HUES6 (cell line): ENCODE measurements at regions not wholly inside any gene's neighbourhood (a gene's known extent, or its start where the extent isn't known, plus 50 kb on each side); places are given as distances from the start of the nearest gene placed in this dataset.
A peak's percentile ranks its signal among the peaks of the same experiment; 100 is the strongest.

Experiments
- H3K27ac ChIP-seq: 2 replicates; pipeline ENCODE4 v1.7.0; 2013; ENCODE audit warnings: low read depth, mild to moderate bottlenecking, low read length, inconsistent platforms
- H3K27me3 ChIP-seq: 2 replicates; pipeline ENCODE4 v1.6.1; 2013; ENCODE audit warnings: low read length; ENCODE audit not compliant: control insufficient read depth, insufficient read depth
- H3K36me3 ChIP-seq: 2 replicates; pipeline ENCODE4 v1.6.1; 2013; ENCODE audit warnings: low read length; ENCODE audit not compliant: control insufficient read depth, insufficient read depth
- H3K4me1 ChIP-seq: 2 replicates; pipeline ENCODE4 v1.6.1; 2013; ENCODE audit warnings: low read length; ENCODE audit not compliant: control insufficient read depth, insufficient read depth
- H3K4me3 ChIP-seq: 2 replicates; pipeline ENCODE4 v1.5.1; 2013; ENCODE audit warnings: low read depth, low read length
- H3K9ac ChIP-seq: one replicate; pipeline ENCODE4 v1.6.1; 2013; ENCODE audit warnings: mild to moderate bottlenecking, low read length
- H3K9me3 ChIP-seq: 2 replicates; pipeline ENCODE4 v1.6.1; 2013; ENCODE audit warnings: low read depth, low read length; ENCODE audit not compliant: control insufficient read depth, insufficient read depth

DNA sequence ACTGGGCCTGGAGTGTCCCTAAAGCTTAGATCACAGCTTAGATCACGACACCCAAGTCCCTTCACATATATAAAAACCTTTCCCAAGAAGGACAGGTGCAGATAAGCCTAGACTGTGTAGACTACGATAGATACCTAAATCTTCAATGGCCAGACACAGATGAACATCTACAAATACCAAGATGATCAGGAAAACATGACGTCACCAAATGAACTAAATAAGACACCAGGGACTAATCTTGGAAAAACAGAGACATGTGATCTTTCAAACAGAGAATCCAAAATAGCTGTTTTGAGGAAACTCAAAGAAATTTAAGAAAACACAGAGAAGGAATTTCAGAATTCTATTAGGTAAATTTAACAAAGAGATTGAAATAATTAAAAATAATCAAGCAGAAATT, 1082.6 kb upstream of the PHF14 start:
- H3K4me3 ChIP-seq = no peak overlapping the region
- H3K36me3 ChIP-seq = no peaks in the 10 kb centered on the region
- H3K4me1 ChIP-seq = peaks cover 8% of the 10 kb centered on the region; the same call in 1 of the 2 replicates
- H3K27me3 ChIP-seq = no peaks in the 10 kb centered on the region
- no peak overlapping the region for H3K27ac ChIP-seq
- no peaks in the 10 kb centered on the region; the same call in 1 of the 2 replicates for H3K9me3 ChIP-seq
- no peak overlapping the region for H3K9ac ChIP-seq

DNA sequence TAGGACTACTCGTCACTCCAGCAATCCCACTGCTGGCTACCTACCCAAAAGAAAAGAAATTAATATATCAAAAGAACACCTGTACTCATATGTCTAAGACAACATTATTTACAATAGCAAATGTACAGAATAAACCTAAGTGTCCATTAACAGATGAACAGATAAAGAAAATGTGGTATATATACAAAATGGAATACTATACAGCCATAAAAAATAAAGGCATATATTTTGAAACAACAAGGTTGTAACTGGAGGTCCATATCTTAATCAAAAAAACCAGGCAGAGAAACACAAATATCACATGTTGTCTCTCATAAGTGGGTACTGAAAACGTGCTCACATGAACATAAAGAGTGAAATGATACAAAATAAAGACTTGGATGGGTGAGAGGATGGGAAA, 1073.3 kb upstream of the PHF14 start:
- Histone ChIP-seq H3K36me3 (no peaks in the 10 kb centered on the region), H3K9me3 (peaks cover 6% of the 10 kb centered on the region; the same call in 1 of the 2 replicates), H3K27me3 (no peaks in the 10 kb centered on the region), H3K4me3 (no peak overlapping the region), H3K9ac (no peak overlapping the region), H3K27ac (no peak overlapping the region), H3K4me1 (no peaks in the 10 kb centered on the region)

DNA sequence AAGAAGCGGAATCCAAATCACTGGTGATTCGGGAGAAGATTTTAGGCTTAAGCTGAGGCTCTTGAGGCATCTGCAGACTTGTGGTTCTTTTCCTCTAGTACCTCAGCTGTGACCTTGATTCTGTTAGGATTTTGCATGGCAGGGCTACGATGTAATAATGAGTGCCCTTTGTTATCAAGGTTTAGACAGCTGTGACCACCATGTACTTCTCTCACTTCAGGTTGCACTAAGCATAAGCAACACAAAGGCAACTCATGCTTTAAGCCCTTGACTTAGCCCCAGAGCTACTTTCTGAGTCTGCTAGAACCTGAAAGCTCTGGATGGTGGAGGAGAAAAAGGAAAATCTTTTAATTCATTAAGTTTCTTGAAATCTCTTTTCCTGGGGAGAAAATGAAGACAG, 1052.3 kb upstream of the PHF14 start:
- Histone ChIP-seq H3K4me3 (no peak overlapping the region), H3K27ac (no peak overlapping the region)

DNA sequence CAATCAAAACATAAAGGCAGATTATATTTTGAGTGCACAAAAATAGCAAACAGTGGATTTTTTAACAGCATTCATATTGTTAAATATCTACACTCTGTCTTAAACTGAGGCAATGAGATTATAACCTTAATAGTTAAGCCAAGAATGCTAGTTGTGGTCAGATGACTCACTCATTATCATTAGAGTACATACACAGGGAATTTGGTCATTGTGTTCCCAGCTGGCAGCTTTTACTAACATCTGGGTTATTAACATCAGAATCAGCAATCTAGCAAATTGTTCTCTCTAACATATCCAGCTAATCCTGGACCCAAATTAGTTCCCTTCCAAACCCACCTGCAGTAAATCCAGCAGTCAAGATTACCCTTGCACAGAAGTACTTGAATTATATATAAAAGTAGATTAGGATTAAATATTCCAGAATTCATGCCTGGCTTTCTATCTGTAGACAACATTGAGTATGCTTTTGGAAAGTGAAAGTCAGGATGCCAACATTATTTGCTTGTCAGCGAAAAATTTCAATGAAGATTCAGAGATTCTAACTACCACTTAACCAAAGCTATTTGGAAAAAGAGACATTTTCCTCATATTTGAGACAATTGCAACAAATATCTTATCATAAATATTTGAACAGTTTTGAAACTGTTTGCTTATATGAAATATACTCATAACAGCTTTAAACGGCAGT, 1035.6 kb upstream of the PHF14 start:
- no peak overlapping the region for H3K9ac ChIP-seq
- H3K4me1 ChIP-seq = peaks cover 20% of the 10 kb centered on the region; the same call in 1 of the 2 replicates

More for the DNA sequence above, 1052.3 kb upstream of the PHF14 start:
- no peaks in the 10 kb centered on the region for H3K27me3 ChIP-seq
- no peaks in the 10 kb centered on the region for H3K36me3 ChIP-seq
- no peak overlapping the region for H3K9ac ChIP-seq
- H3K9me3 ChIP-seq = no peaks in the 10 kb centered on the region
- no peaks in the 10 kb centered on the region for H3K4me1 ChIP-seq

DNA sequence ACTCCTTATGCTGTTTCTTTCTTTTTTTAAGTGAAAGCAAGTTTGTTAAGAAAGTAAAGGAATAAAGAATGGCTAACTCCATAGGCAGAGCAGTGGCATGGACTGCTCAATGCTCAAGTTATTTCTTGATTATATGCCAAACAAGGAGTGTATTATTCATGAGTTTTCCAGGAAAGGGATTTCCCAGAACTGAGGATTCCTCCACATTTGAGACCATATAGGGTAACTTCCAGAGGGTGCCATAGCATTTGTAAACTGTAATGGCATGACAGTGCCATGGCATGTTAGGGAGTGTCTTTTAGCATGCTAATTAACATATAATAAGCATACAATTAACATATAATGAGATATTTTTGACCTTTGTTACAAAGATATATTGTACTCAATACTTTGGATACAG, 1034.5 kb upstream of the PHF14 start:
- no peaks in the 10 kb centered on the region for H3K9me3 ChIP-seq
- no peak overlapping the region for H3K9ac ChIP-seq
- no peaks in the 10 kb centered on the region for H3K36me3 ChIP-seq
- peaks cover 20% of the 10 kb centered on the region; the same call in 1 of the 2 replicates for H3K4me1 ChIP-seq
- no peaks in the 10 kb centered on the region for H3K27me3 ChIP-seq
- H3K4me3 ChIP-seq = no peak overlapping the region
- peak overlapping the region; percentile 58 for H3K27ac ChIP-seq

More for the DNA sequence above, 1035.6 kb upstream of the PHF14 start:
- peak overlapping the region; percentile 58; the same call in 1 of the 2 replicates for H3K27ac ChIP-seq
- H3K4me3 ChIP-seq = no peak overlapping the region
- no peaks in the 10 kb centered on the region for H3K27me3 ChIP-seq
- H3K9me3 ChIP-seq = no peaks in the 10 kb centered on the region
- no peaks in the 10 kb centered on the region for H3K36me3 ChIP-seq

DNA sequence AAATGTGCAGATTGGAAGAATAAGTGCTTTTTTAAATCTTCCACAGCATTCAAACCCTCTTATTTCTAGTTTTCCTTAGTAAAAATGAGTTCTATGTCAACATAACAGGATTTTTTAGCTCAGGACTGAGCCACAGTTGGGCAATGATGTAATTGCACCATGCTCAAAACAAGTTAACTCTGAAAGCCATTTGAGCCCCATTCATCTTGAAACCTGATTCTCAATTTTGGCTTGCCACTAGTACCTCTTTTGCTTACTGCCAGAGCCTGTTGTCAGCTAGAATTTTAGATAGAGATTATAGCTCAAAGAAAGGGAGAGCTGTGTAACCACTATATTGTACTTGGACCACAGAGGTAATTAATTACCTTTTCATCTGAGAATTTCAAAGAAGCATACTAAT, 1028.5 kb upstream of the PHF14 start:
- H3K9me3 ChIP-seq = no peaks in the 10 kb centered on the region
- peaks cover 14% of the 10 kb centered on the region for H3K4me1 ChIP-seq
- no peaks in the 10 kb centered on the region for H3K27me3 ChIP-seq
- no peak overlapping the region; the same call in 1 of the 2 replicates for H3K27ac ChIP-seq
- no peak overlapping the region for H3K9ac ChIP-seq
- H3K36me3 ChIP-seq = no peaks in the 10 kb centered on the region
- H3K4me3 ChIP-seq = no peak overlapping the region

DNA sequence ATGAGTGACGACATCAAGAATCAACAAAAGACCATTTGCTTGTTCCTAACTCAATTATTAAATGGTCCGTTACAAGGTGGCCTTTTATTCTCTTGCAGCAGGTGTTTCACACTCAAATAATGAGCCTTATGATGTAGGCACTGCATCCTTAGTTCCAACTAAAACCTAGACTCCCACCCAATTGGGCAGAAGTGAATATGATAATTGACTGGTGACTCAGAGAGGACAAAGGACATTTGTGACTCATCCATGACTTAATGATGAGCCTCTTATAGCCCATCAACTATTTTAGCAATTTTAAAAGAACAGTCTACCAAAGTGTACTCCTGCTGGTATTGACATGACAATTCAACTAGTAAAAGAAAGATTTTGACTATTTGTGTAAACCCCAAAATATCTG, 1027.8 kb upstream of the PHF14 start:
- H3K36me3 ChIP-seq = no peaks in the 10 kb centered on the region
- H3K9ac ChIP-seq = no peak overlapping the region
- H3K27ac ChIP-seq = no peak overlapping the region; the same call in 1 of the 2 replicates
- H3K27me3 ChIP-seq = no peaks in the 10 kb centered on the region
- no peak overlapping the region for H3K4me3 ChIP-seq
- no peaks in the 10 kb centered on the region for H3K9me3 ChIP-seq
- peaks cover 14% of the 10 kb centered on the region for H3K4me1 ChIP-seq

DNA sequence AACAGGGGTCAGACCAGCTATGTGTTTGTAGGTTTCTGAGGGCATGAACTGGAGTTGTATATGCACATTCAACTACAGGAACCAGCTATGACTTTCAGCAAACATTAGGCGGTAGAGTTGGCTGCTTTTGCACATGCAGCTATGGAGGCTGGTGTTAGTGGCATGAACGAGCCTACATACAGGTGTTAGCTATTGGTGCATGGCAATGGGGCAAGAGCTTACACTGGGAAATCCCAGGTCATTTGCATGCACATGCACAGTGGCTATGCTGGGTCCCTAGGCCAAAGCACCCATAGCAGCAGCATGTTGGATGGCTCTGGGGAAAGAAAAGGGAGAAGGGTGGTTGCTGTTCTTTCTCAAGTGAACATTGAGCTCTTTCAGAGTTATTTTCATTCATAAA, 1018.5 kb upstream of the PHF14 start:
- H3K27ac ChIP-seq = no peak overlapping the region
- H3K4me3 ChIP-seq = no peak overlapping the region
- no peak overlapping the region for H3K9ac ChIP-seq
- no peaks in the 10 kb centered on the region for H3K27me3 ChIP-seq
- no peaks in the 10 kb centered on the region for H3K36me3 ChIP-seq
- H3K4me1 ChIP-seq = no peaks in the 10 kb centered on the region
- H3K9me3 ChIP-seq = peaks cover 5% of the 10 kb centered on the region

DNA sequence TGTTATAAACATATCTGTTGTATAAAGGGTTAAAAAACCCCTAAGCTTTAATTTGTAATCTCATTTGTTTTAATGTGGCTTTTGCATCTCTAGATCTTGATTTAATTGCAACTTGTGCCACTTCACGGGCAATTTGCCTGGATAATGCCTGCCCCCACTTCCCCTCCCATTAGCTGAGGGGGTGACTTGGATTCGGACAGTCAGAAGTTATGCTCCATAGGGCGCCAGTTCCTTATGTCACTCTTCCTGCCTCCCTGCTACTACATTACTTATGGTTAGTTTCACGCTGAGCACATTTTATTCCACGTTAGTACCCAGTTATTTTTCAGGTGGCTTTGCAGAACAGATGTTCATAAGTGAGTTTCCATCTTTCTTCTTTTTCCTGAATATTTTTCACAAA, 1015.2 kb upstream of the PHF14 start:
- Histone ChIP-seq H3K36me3 (no peaks in the 10 kb centered on the region), H3K9ac (no peak overlapping the region), H3K27me3 (no peaks in the 10 kb centered on the region), H3K4me1 (peaks cover 8% of the 10 kb centered on the region), H3K27ac (no peak overlapping the region), H3K4me3 (no peak overlapping the region), H3K9me3 (peaks cover 3% of the 10 kb centered on the region)

DNA sequence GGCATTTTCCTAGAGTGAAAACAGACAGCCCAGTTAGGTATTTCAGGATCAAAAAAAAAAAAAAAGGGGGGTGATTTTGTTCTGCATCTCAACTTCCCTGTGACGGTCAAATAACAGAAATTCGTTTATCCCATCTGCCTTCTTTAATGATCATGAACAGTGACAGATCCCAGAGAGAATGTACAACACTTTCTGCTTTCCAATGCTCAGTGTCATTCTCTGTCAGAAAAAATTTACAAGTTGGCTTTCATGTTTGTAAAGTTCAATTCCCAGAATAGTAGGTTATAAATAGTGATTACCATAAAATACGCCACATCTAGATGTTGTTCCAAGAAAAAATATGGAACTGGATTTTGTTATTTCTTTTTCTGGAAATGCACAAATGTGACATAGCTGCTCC, 1013.2 kb upstream of the PHF14 start:
- Histone ChIP-seq H3K9me3 (no peaks in the 10 kb centered on the region), H3K4me1 (peaks cover 8% of the 10 kb centered on the region), H3K36me3 (no peaks in the 10 kb centered on the region), H3K27ac (no peak overlapping the region), H3K4me3 (no peak overlapping the region), H3K27me3 (no peaks in the 10 kb centered on the region), H3K9ac (no peak overlapping the region)

DNA sequence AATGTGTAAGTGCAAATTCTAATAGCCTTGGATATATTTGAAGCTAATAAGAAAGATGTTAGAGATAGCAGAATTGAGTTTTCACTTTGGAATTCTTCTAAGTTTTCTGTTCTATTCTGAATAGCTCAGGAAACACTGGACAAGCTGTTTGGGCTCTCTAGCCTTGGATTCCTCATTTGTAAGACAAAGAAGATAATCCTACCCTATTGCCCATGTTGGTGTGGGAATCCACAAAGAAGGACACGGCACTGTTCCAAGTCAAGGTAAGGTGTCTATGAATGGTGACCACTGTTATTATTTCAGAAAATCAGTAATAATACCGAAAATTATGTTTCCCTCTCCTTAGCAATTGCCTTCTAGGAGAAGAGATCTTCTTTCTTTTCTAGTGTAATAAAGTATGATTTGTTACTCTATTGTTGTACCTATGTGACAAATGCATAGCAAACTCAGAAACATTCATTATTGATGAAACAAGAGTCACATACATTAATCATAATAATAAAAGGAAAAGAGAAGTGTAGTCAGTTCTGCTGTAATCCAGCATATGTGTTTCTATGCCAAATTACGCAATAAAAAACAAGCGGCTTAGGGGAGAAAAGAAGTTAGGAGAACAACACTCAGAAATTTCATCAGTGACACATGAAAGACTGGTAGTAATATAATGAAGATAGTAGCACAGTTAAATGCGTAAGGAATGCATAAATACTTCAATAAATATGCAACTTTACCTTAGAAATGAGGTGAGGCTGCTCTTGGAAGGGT, 1012.3 kb upstream of the PHF14 start:
- Histone ChIP-seq H3K27me3 (no peaks in the 10 kb centered on the region), H3K9ac (no peak overlapping the region), H3K4me1 (peaks cover 8% of the 10 kb centered on the region), H3K27ac (no peak overlapping the region), H3K36me3 (no peaks in the 10 kb centered on the region), H3K9me3 (no peaks in the 10 kb centered on the region), H3K4me3 (no peak overlapping the region)
